ENCODE measurements at regions not wholly inside any gene's neighbourhood (a gene's known extent, or its start where the extent isn't known, plus 50 kb on each side); places are given as distances from the start of the nearest gene placed in this dataset.

- in situ Hi-C loops (cut with HindIII; ENCODE audit: low sequenced_read_pairs) = no loop called here
Observed at GRCh38 chr2:158009399-158009798, 92.3 kb upstream of the UPP2 start.

- in situ Hi-C loops (cut with HindIII; ENCODE audit: low sequenced_read_pairs) = no loop called here
Observed at GRCh38 chr2:158006961-158007719, 94.5 kb upstream of the UPP2 start.

GRCh38 chr2:158004126-158004764 lies 97.4 kb upstream of the UPP2 start:
- in situ Hi-C loops (cut with HindIII; ENCODE audit: low sequenced_read_pairs) = no loop called here

- in situ Hi-C loops (cut with HindIII; ENCODE audit: low sequenced_read_pairs) = no loop called here
Observed at GRCh38 chr2:158002079-158002478, 99.6 kb upstream of the UPP2 start.

- in situ Hi-C loops (cut with HindIII; ENCODE audit: low sequenced_read_pairs) = no loop called here
Observed at GRCh38 chr2:157996799-157997198, 104.9 kb upstream of the UPP2 start.

GRCh38 chr2:157995117-157995516 lies 106.6 kb upstream of the UPP2 start:
- in situ Hi-C loops (cut with HindIII; ENCODE audit: low sequenced_read_pairs) = no loop called here

GRCh38 chr2:157991932-157992331 lies 109.7 kb upstream of the UPP2 start:
- in situ Hi-C loops (cut with HindIII; ENCODE audit: low sequenced_read_pairs) = no loop called here

- in situ Hi-C loops (cut with HindIII; ENCODE audit: low sequenced_read_pairs) = no loop called here
Observed at GRCh38 chr2:157990173-157990572, 111.5 kb upstream of the UPP2 start.

GRCh38 chr2:157989227-157989626 lies 112.4 kb upstream of the UPP2 start:
- in situ Hi-C loops (cut with HindIII; ENCODE audit: low sequenced_read_pairs) = no loop called here

- in situ Hi-C loops (cut with HindIII; ENCODE audit: low sequenced_read_pairs) = no loop called here
Observed at GRCh38 chr2:157986761-157987160, 110.6 kb upstream of the ACVR1 start.

- in situ Hi-C loops (cut with HindIII; ENCODE audit: low sequenced_read_pairs) = no loop called here
Observed at GRCh38 chr2:157984866-157985265, 108.7 kb upstream of the ACVR1 start.

GRCh38 chr2:157980020-157980419 lies 103.9 kb upstream of the ACVR1 start:
- in situ Hi-C loops (cut with HindIII; ENCODE audit: low sequenced_read_pairs) = no loop called here

- in situ Hi-C loops (cut with HindIII; ENCODE audit: low sequenced_read_pairs) = no loop called here
Observed at GRCh38 chr2:157971702-157972101, 95.6 kb upstream of the ACVR1 start.

- in situ Hi-C loops (cut with HindIII; ENCODE audit: low sequenced_read_pairs) = no loop called here
Observed at GRCh38 chr2:157967856-157968255, 91.7 kb upstream of the ACVR1 start.

GRCh38 chr2:157959249-157959648 lies 83.1 kb upstream of the ACVR1 start:
- in situ Hi-C loops (cut with HindIII; ENCODE audit: low sequenced_read_pairs) = no loop called here

- in situ Hi-C loops (cut with HindIII; ENCODE audit: low sequenced_read_pairs) = no loop called here
Observed at GRCh38 chr2:157957596-157957995, 81.5 kb upstream of the ACVR1 start.

GRCh38 chr2:157952558-157952957 lies 76.4 kb upstream of the ACVR1 start:
- in situ Hi-C loops (cut with HindIII; ENCODE audit: low sequenced_read_pairs) = no loop called here

- in situ Hi-C loops (cut with HindIII; ENCODE audit: low sequenced_read_pairs) = no loop called here
Observed at GRCh38 chr2:157948856-157949255, 72.7 kb upstream of the ACVR1 start.

GRCh38 chr2:157946919-157947557 lies 70.9 kb upstream of the ACVR1 start:
- in situ Hi-C loops (cut with HindIII; ENCODE audit: low sequenced_read_pairs) = no loop called here

GRCh38 chr2:157940024-157940423 lies 63.9 kb upstream of the ACVR1 start:
- in situ Hi-C loops (cut with HindIII; ENCODE audit: low sequenced_read_pairs) = no loop called here

- in situ Hi-C loops (cut with HindIII; ENCODE audit: low sequenced_read_pairs) = no loop called here
Observed at GRCh38 chr2:157938556-157938955, 62.4 kb upstream of the ACVR1 start.

- in situ Hi-C loops (cut with HindIII; ENCODE audit: low sequenced_read_pairs) = no loop called here
Observed at GRCh38 chr2:157936406-157936805, 60.3 kb upstream of the ACVR1 start.
